22Rv1 (cell line): ENCODE measurements at regions not wholly inside any gene's neighbourhood (a gene's known extent, or its start where the extent isn't known, plus 50 kb on each side); places are given as distances from the start of the nearest gene placed in this dataset.

Experiments
- CTCF ChIP-seq: fragments of 450-650 bp; IDR thresholded peaks from 2 replicates; pipeline ENCODE4 v1.5.1; 2017; ENCODE audit warnings: mild to moderate bottlenecking
- ZFX ChIP-seq: fragments of 450-650 bp; IDR thresholded peaks from 2 replicates; pipeline ENCODE4 v1.6.1; 2017; ENCODE audit warnings: antibody characterized with exemption, borderline replicate concordance

GRCh38 chr2:204160989-204161388 is 224.4 kb downstream of the ICOS start:
- TF ChIP-seq CTCF (no peak), ZFX (no peak)
